ENCODE measurements at regions not wholly inside any gene's neighbourhood (a gene's known extent, or its start where the extent isn't known, plus 50 kb on each side); places are given as distances from the start of the nearest gene placed in this dataset.
A peak's percentile ranks its signal among the peaks of the same experiment; 100 is the strongest.
"Not testable (repeated sequence)": the region's sequence is repeated elsewhere in the genome, so short reads cannot be mapped to it uniquely, and the experiment has no call there.

DNA sequence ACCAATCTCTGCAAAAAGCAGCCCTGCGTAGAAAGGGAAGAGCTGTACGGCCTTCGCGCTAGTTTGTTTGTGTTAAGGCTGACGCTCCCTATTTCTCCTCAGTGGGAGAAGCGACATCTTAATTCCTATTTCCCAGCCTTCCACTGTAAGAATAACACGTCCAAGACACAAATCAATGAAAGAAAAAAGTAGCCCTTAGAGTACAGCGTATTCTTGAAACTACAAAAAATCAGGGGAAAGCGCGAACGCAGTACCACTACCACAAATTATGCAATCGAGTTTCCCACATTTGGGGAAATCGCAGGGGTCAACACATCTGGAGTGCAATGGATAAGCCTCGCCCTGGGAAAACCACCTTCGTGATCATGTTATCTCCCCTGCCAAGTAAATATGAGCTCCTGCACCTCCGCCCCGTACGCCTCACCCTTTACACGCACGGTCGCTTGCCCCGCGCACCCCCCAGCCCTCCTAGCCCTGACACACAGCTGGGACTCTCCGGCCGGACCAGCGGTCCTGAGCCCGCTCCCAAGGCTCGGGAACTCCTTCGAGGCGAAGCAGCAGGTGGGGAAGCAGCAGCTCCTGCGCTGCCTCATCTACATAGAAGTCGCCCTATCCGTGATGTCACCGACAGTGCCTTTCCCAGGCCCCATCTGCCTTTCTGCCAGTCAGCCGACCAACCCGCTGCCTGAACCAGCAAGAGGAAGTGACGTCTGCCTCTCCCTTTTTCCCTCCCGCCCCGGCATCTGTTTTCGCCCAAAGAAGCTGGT, 94.7 kb downstream of the PPIAL4G start:
- DNase-seq (ENCODE audit: low read depth, low spot score) = peak; percentile 98
- in situ Hi-C loops (cut with HindIII; ENCODE audit: low pct_unique_long_range_greater_than_20kb, low sequenced_read_pairs) = no loop called here

DNA sequence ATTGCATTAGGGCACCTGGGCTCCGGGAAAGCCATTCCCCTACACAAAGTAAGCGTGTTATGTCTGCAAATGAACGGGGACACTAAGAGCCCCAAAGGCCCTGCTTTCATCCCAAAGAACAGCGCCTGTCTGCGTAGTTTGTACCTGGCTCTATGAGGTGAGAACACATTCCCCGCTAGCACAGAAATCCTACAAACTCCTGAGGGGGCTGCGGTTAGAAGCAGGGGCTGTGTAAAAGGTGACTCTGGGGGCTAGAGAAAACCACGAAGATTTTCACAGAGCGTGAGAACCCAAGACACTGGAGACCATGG, 95.2 kb downstream of the PPIAL4G start:
- in situ Hi-C loops (cut with HindIII; ENCODE audit: low pct_unique_long_range_greater_than_20kb, low sequenced_read_pairs); DNase-seq (ENCODE audit: low read depth, low spot score): not testable (repeated sequence)

- in situ Hi-C loops (cut with HindIII; ENCODE audit: low pct_unique_long_range_greater_than_20kb, low sequenced_read_pairs); DNase-seq (ENCODE audit: low read depth, low spot score): not testable (repeated sequence)
Observed at GRCh38 chr1:148387122-148387948, 95.8 kb downstream of the PPIAL4G start.

DNA sequence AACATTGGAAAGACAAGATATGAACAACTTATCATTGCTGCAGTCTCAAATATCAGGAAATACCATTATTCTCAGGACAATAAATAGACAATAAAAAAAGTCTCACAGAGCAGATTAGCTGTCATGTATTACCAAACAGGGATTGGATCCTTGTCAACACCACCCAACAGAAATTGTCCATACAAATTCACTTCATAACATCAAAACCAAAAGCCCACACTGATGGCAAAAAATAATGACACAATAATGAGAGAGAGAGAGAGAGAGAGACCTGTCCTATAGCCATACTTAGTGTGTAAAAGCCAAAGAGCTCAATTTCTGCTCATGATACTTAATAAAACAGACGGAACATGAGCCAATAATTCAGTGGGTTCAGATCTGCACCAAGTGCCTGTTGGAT, 96.5 kb downstream of the PPIAL4G start:
- in situ Hi-C loops (cut with HindIII; ENCODE audit: low pct_unique_long_range_greater_than_20kb, low sequenced_read_pairs) = no loop called here
- no peak for DNase-seq (ENCODE audit: low read depth, low spot score)

- DNase-seq (ENCODE audit: low read depth, low spot score); in situ Hi-C loops (cut with HindIII; ENCODE audit: low pct_unique_long_range_greater_than_20kb, low sequenced_read_pairs): not testable (repeated sequence)
Observed at GRCh38 chr1:148386031-148386398, 97.1 kb downstream of the PPIAL4G start.

GRCh38 chr1:148385371-148386030, 97.6 kb downstream of the PPIAL4G start:
- in situ Hi-C loops (cut with HindIII; ENCODE audit: low pct_unique_long_range_greater_than_20kb, low sequenced_read_pairs) = no loop called here
- DNase-seq (ENCODE audit: low read depth, low spot score) = no peak

DNA sequence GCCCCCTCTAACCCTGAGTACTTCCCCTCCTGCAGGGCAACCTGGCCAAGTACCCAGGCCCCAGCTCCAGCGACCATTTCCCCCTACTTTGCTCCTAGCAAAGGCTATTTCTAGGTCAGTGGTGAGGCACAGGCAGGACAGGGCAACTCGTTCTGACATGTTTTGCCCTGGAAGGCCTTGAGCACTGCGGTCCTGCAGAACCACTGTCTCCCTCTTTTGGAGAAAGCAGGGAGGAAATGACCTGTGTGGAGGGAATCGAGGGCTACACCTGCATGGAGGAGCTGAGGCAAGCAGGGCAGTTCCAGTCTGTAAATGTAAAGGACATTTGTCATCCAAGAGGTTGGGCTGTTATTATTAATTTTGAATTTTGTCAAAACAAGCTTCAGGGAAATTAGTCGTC, 99.1 kb downstream of the PPIAL4G start:
- DNase-seq (ENCODE audit: low read depth, low spot score) = no peak
- in situ Hi-C loops (cut with HindIII; ENCODE audit: low pct_unique_long_range_greater_than_20kb, low sequenced_read_pairs) = no loop called here

GRCh38 chr1:148379697-148380096, 103.4 kb downstream of the PPIAL4G start:
- no peak for DNase-seq (ENCODE audit: low read depth, low spot score)
- in situ Hi-C loops (cut with HindIII; ENCODE audit: low pct_unique_long_range_greater_than_20kb, low sequenced_read_pairs) = no loop called here

DNA sequence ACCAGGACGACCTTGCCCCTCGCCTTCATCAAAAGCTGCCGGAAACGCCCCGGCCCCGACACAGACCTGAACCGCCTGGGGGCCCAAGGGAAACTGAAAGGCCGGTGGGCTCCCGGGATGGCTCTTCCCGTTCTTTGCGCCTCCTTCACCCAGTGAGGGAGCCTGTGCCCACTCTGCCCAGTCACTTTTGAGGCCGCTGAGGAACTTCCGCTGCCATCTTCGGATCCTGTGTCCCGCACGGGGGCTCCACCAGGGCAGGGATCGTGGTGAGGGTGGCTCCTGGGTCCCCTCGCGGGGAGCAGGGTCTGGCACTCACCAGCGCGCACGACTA, 104.0 kb downstream of the PPIAL4G start:
- DNase-seq (ENCODE audit: low read depth, low spot score) = no peak
- in situ Hi-C loops (cut with HindIII; ENCODE audit: low pct_unique_long_range_greater_than_20kb, low sequenced_read_pairs) = no loop called here

DNA sequence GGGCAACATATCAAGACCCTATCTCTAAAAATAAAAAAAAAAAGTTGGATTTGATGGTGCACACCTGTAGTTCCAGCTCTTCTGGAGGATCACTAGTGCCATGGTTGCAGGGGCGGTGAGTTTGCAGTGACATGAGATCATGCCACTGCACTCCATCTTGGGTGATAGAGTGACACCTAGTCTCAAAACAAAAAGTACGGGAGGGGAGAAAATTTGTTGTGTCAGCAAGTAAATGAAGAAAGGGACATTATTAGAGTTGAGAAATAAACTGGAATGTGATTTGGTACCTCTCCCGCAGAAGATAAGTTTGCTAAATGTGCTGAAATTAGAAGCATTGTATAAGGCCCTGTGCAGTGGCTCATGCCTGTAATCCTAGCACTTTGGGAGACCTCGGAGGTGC, 105.1 kb downstream of the PPIAL4G start:
- in situ Hi-C loops (cut with HindIII; ENCODE audit: low pct_unique_long_range_greater_than_20kb, low sequenced_read_pairs); DNase-seq (ENCODE audit: low read depth, low spot score): not testable (repeated sequence)

- DNase-seq (ENCODE audit: low read depth, low spot score); in situ Hi-C loops (cut with HindIII; ENCODE audit: low pct_unique_long_range_greater_than_20kb, low sequenced_read_pairs): not testable (repeated sequence)
Observed at GRCh38 chr1:148377045-148377444, 106.1 kb downstream of the PPIAL4G start.

GRCh38 chr1:148374101-148374500, 109.0 kb downstream of the PPIAL4G start:
- no peak for DNase-seq (ENCODE audit: low read depth, low spot score)
- in situ Hi-C loops (cut with HindIII; ENCODE audit: low pct_unique_long_range_greater_than_20kb, low sequenced_read_pairs) = no loop called here

DNA sequence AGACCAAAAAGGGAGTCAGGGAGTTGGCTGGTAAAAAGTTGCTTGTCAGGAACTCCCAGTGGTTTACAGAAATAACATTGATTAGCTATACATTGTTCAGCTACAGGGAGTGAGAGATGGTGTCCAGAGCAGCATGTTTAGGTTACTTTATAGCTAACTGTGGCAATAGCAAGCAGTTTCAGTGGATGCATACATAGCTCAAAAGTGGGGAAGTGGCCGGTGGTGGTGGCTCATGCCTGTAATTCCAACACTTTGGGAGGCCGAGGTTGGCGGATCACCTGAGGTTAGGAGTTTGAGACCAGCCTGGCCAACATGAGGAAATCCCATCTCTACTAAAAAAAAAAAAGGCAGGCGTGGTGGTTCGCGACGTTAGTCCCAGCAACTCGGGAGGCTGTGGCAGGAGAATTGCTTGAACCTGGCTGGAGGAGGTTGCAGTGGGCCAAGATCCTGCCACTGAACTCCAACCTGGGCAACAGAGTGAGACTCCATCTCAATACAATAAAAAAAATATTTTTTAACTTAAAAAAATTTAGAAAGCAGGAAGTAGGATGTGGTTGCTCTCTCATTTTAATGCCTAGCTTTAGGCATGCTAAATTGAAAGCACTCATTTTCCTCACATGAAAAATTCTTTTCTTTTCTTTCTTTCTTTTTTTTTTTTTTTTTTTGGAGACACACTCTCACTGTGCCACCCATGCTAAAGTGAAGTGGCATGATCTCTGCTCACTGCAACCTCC, 109.7 kb downstream of the PPIAL4G start:
- in situ Hi-C loops (cut with HindIII; ENCODE audit: low pct_unique_long_range_greater_than_20kb, low sequenced_read_pairs) = no loop called here
- DNase-seq (ENCODE audit: low read depth, low spot score) = no peak

GRCh38 chr1:148372731-148373130, 110.4 kb downstream of the PPIAL4G start:
- in situ Hi-C loops (cut with HindIII; ENCODE audit: low pct_unique_long_range_greater_than_20kb, low sequenced_read_pairs) = no loop called here

GRCh38 chr1:148372051-148372726, 110.9 kb downstream of the PPIAL4G start:
- in situ Hi-C loops (cut with HindIII; ENCODE audit: low pct_unique_long_range_greater_than_20kb, low sequenced_read_pairs) = not testable (repeated sequence)
- peak; percentile 46 for DNase-seq (ENCODE audit: low read depth, low spot score)

More at GRCh38 chr1:148372731-148373130, 110.4 kb downstream of the PPIAL4G start:
- DNase-seq (ENCODE audit: low read depth, low spot score) = peak; percentile 23

- DNase-seq (ENCODE audit: low read depth, low spot score) = peak; percentile 92
- in situ Hi-C loops (cut with HindIII; ENCODE audit: low pct_unique_long_range_greater_than_20kb, low sequenced_read_pairs) = not testable (repeated sequence)
Observed at GRCh38 chr1:148371551-148371994, 111.5 kb downstream of the PPIAL4G start.

DNA sequence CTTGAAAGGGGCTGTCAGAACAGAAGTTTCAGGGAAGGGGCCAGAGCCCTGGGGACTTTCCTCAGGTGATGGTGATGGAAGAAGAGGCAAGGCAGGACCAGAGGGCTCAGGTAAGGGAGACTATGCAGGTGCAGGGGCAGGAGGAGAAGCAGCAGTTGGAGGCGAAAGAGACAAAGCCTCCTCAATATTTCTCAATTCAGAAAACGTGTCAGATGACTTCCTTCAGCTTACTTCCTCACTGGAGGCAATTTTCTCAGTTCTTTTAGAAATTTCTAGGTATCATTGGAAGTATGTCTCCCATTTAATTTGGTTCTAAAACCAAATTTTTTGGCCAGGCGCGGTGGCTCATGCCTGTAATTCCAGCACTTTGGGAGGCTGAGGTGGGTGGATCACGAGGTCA, 112.4 kb downstream of the PPIAL4G start:
- in situ Hi-C loops (cut with HindIII; ENCODE audit: low pct_unique_long_range_greater_than_20kb, low sequenced_read_pairs); DNase-seq (ENCODE audit: low read depth, low spot score): not testable (repeated sequence)

Data from SK-MEL-5 (cell line).